Right renal cortex interstitium (tissue), 3 donors: ENCODE measurements at regions not wholly inside any gene's neighbourhood (a gene's known extent, or its start where the extent isn't known, plus 50 kb on each side); places are given as distances from the start of the nearest gene placed in this dataset.
"Not testable (repeated sequence)": the region's sequence is repeated elsewhere in the genome, so short reads cannot be mapped to it uniquely, and the experiment has no call there.

Experiments used
- DNase-seq, 3 donors: peaks; one replicate each; pipeline ENCODE4 v3.0.0-alpha.2; 2013; ENCODE audit warnings: low read depth in 3 of 3, low spot score in 2 of 3

DNA sequence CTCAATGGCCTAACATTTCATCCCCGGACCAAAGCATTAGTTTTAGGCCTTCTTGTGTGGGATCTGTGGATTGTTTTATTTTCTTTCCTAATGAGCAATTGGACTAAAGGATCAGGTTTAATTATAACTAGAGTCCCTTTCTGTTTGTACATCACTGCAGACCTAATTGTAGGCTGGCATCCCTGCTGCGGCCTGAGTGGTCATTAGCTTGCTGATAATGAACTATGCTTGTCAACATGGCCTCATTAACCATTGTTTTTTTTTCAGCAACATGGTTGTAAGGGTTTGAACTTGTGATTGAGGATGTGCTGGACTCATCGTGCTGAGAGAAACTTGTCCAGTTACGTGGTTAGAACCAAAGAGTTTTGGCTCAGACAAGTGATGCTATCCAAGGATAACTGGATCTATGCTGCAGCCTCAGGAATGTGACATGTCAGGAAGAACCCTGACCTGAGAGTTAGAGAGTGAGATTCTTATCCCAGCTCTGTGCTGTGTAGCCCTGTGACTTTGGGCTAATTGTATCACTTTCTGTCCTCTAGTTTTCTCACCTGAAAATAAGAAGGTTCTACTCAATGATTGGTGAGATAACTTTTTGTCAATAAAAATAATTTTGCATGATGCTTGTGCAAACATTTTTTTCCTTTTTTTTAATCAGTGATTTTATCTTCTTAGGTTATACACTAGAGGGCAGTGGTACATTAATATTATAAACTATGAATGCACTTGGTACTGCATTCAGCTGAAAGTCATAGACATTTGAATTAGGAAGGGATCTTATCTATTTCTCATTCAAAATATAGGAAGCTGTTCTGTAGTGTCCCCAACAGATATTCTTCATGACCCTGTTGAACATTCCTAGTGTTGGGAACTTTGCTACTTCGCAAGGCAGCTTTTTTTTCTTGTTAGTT lies 140.9 kb downstream of the RNF144B start:
- no peak for DNase-seq

- DNase-seq: no peak
Observed at GRCh38 chr6:18530201-18530600, 143.1 kb downstream of the RNF144B start.

DNA sequence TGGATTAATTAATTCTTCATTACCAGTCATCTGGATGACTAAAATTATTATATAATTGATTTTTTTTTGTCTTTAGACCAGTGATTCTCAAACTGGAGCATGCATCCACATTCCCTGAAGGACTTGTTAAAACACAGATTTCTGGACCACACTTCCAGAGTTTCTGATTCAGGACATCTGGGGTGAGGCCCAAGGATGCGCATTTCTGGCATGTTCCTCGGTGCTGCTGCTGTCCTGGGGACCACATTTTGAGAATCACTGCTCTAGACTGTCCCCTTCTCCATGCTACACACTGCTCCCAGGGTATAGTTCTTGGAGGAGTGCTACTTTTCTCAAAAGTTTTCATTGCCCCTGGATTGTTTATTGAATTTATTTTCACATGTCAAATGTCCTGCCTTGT lies 145.0 kb downstream of the RNF144B start:
- DNase-seq: no peak

DNA sequence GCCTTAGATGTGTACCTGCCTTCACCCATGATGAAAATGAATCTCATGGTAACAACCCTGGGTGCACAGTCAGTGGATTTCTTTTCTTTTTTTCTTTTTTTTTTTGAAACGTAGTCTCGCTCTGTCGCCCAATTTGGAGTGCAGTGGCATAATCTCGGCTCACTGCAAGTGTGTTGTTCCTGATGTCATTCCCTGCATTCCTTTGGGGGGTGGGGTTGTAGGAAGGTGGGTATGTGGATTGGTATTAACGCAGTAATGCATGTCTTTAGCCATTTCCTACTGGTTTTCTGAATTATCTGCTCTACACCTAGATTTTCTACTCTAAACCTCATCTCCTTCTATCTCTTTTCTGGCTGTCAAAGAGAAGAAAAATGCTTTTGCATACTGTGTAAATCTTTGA lies 146.6 kb downstream of the RNF144B start:
- peak in 1 of 3 donors; percentile 3 for DNase-seq

DNA sequence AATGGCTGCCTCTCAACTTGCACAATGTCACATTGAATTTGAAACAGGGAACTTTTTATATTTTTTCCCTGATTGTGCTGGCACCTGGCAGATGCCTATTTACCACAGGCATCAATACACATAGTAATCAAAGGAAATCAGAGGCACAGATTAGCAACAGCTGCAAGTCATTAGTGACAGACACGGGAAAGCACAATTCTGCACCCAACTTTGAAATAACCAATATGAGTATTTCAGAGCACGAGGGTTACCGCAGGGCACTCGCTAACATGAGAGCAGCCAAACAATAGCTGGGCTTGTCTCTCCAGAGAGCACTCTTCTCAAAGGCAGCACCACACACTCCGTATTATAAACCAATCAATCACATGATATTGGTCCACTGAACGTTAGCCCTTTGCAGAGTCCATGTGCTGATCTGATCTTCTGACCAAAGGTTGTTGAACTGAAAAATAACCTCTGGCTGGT lies 149.5 kb downstream of the RNF144B start:
- DNase-seq: no peak

DNA sequence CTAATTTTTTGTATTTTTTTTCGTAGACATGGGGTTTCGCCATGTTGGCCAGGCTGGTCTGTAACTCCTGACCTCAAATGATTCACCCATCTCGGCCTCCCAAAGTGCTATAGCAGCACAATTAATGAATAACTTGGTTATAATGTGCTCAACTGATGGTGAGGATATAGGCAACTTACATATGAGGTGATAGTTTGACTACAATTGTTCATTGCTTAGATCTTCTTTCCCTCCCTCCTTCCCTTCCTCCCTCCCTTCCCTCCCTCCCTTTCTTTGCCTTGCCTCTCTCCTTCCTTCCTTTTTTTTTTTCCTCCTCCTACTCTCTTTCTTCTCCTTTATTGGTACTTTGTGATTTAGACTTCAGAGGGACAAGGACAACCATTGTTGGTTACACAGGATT lies 151.2 kb downstream of the RNF144B start:
- no peak for DNase-seq

GRCh38 chr6:18543051-18543450 lies 155.9 kb downstream of the RNF144B start:
- DNase-seq: no peak

GRCh38 chr6:18545142-18545541 lies 158.0 kb downstream of the RNF144B start:
- not testable (repeated sequence) for DNase-seq

DNA sequence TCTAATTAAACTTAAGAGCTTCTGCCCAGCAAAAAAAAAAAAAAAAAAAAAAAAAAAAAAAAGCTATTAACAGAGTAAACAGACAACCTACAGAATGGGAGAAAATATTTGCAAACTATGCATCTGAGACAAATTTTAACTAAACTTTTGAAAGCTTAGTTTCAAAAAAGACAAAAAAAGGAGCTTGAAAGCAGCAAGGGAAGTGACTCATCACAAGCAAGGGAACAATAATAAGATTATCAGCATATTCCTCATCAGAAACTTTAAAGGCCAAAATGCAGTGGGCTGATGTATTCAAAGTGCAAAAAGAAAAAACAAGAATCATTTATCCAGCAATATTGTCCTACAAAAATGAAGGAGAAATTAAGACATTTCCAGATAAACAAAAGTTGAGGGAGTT lies 158.6 kb downstream of the RNF144B start:
- DNase-seq: no peak

- no peak for DNase-seq
Observed at GRCh38 chr6:18550119-18550518, 163.0 kb downstream of the RNF144B start.

DNA sequence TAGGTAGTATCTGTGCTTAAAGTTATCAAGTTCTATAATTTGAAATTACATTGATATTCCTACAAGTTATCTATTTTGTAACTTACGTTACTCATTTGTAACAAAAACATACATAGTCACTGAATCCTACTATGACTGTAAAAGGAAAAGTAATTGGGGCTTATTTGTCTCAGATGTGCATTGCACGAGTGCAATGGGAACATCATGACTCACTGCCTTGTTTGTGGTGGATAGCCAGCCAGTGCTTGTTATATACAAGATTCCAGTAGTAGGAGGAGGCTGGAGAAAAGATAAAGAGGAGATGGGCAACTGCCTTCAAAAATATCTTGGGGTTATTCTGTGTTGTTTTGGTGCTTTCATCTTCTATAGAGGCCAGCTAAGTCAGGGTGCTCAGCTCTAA lies 164.1 kb downstream of the RNF144B start:
- no peak for DNase-seq

- no peak for DNase-seq
Observed at GRCh38 chr6:18555750-18556149, 168.6 kb downstream of the RNF144B start.

DNA sequence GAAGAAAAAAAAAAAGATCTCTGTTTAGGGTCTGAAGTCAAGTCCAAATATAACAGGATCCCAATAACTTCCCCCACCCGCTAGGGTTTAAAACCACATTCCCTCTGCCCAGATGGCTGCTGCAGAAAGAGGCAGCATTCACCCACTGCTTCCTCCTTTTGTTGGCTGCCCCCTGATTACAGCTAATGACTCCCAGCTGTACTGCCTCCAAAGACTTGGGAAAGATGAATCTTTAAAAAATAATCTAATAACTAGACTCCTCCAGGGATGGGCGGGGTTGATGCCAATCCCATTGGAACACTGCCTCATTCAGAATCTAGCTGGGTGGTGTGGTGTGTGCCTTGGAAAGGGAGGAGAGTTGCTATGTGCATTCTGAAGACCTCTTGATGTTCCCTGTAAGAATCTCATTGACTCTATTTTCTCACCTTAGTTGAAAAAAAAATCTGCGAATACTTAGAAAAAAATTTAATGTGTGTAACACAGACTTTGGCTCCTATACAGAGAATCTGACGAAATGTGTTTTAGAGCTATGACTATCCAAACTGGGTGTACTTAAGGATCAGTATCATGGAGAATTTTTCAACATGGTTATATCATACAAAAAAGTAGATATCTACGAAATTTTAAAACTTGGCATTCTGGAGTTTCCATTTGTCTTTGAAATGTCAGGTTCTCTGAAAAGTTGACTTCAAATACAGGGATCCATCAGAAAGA lies 174.0 kb downstream of the RNF144B start:
- DNase-seq: no peak

DNA sequence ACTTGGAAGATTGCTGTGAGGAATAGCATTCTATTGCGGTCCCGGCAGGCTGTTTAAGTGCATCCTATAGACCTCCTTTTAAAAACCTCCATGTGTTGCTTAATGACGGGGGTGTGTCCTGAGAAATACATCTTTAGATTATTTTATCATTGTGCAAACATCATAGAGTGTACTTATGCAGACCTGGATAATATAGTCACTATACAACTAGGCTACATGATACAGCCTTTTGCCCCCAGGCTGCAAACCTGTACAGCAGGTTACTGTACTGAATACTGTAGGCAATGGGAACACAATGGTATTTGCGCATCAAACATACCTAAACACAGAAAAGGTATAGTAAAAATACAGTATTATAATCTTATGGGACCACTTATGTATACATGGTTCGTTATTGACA lies 175.6 kb downstream of the RNF144B start:
- DNase-seq: no peak

GRCh38 chr6:18564775-18565174 lies 177.6 kb downstream of the RNF144B start:
- no peak for DNase-seq

DNA sequence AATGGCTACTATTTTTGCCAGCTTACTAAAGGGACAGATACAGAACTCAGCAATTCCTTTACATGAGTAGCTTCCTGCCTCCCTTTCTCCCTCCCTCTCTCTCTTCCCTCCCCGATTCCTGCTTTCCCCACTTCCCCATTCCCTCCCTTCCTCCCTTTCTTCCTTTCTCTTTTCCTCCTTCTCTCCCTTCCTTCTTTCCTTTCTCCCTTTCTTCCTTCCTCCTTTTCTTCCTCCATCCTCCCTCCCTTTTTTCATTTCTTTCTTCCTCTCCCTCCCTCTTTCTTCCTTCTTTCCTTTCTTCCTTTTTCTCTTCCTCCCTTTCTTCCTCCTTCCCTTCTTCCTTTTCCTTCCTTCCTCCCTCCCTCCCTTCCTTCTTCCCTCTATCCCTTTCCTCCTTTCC lies 178.1 kb downstream of the RNF144B start:
- no peak for DNase-seq

DNA sequence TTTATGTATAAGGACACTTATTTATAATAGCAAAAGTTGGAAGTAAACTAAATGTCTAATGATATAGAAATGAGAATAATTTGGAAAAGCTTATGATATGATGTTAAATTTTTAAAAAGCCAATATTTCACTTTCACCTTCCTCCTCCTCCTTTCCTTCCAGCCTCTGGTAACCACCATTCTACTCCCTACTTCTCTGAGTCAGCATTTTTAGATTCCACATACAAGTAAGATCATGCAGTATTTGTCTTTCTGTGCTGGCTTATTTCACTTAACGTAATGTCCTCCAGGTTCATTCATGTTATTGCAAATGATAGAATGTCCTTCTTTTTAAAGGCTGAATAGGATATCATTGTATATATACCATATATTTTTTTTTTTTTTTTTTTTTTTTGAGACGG lies 180.2 kb downstream of the RNF144B start:
- no peak for DNase-seq

GRCh38 chr6:18577491-18577890 lies 190.3 kb downstream of the RNF144B start:
- no peak for DNase-seq

GRCh38 chr6:18579166-18579565 lies 192.0 kb downstream of the RNF144B start:
- no peak for DNase-seq

DNA sequence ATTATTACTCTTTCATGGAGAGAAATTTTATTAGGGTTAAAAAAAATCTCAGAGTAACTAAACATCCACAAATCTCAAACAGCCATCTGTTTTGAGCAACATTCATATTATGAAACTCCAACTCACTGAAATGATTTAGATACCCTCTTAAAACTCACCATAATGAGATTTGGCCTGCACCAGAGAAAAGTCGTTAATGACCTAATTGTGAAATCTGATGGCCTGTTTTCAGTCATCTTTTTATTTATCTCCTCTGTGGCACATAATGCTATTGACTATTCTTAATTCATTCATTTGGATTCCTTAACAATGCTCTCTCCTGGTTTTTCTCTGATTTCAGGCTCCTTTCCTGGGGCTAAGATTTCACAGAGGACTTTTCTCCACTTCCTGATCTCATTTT lies 192.7 kb downstream of the RNF144B start:
- no peak for DNase-seq

- DNase-seq: no peak
Observed at GRCh38 chr6:18584372-18584771, 197.2 kb downstream of the RNF144B start.

- no peak for DNase-seq
Observed at GRCh38 chr6:18585032-18585573, 198.0 kb downstream of the RNF144B start.
